ENCODE measurements at regions not wholly inside any gene's neighbourhood (a gene's known extent, or its start where the extent isn't known, plus 50 kb on each side); places are given as distances from the start of the nearest gene placed in this dataset.

DNA sequence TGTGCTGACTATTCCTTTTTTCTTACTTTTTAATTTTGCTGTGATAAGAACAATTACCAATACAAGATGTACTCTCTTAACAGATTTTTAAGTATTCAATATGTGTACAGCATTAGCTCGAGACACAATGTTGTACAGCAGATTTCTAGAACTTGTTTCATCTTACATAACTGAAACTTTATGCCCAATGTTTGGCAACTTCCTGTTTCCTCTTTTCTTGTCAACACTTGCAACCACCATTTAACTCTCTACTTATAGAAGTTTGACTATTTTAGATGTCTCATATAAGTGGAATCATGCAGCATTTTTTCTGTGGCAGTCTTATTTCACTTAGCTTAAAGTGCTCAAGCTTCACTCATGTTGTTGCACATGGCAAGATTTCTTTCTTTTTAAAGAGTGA lies 1426.8 kb downstream of the SLITRK5 start:
- no peak for TF ChIP-seq EZH2 (IDR thresholded peaks at IDR 0.05)
- no peak for TF ChIP-seq POLR2AphosphoS5 (IDR thresholded peaks at IDR 0.05; ENCODE audit: borderline replicate concordance, low read depth, low read length)
